ENCODE measurements at regions not wholly inside any gene's neighbourhood (a gene's known extent, or its start where the extent isn't known, plus 50 kb on each side); places are given as distances from the start of the nearest gene placed in this dataset.

DNA sequence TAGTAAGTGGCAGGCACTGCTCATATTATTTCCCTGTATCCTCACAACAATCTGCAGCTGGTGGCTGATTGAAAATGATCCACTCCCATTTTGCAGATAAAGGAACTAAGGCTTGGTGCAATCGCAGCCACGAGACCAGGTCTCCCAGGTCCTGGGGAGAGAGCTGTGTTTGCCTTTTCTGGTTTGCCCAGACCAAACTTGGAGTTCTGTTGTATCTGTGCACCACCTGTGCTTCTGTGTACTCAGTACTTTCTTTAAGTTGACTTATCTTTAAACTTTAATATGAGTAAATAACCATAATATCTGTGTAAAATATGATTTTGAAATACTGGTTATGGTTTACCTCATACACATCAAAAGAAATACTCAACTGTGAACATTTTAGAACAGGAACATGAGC is 625.7 kb upstream of the CFAP20DC start:
- Mint-ChIP-seq H3K9me3 (ENCODE audit: low read depth) (no peaks in the 10 kb centered on the region), H3K4me3 (ENCODE audit: unreplicated experiment) (no peak overlapping the region), H3K27me3 (ENCODE audit: low read depth) (no peaks in the 10 kb centered on the region), H3K27ac (ENCODE audit: unreplicated experiment) (no peak overlapping the region), H3K4me1 (ENCODE audit: low read depth) (no peaks in the 10 kb centered on the region), H3K36me3 (ENCODE audit: low read depth) (no peaks in the 10 kb centered on the region)
- DNase-seq (ENCODE audit: low spot score) = no peak
- TF ChIP-seq, protein P1, sequence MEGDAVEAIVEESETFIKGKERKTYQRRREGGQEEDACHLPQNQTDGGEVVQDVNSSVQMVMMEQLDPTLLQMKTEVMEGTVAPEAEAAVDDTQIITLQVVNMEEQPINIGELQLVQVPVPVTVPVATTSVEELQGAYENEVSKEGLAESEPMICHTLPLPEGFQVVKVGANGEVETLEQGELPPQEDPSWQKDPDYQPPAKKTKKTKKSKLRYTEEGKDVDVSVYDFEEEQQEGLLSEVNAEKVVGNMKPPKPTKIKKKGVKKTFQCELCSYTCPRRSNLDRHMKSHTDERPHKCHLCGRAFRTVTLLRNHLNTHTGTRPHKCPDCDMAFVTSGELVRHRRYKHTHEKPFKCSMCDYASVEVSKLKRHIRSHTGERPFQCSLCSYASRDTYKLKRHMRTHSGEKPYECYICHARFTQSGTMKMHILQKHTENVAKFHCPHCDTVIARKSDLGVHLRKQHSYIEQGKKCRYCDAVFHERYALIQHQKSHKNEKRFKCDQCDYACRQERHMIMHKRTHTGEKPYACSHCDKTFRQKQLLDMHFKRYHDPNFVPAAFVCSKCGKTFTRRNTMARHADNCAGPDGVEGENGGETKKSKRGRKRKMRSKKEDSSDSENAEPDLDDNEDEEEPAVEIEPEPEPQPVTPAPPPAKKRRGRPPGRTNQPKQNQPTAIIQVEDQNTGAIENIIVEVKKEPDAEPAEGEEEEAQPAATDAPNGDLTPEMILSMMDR (IDR thresholded peaks at IDR 0.05) = no peak

DNA sequence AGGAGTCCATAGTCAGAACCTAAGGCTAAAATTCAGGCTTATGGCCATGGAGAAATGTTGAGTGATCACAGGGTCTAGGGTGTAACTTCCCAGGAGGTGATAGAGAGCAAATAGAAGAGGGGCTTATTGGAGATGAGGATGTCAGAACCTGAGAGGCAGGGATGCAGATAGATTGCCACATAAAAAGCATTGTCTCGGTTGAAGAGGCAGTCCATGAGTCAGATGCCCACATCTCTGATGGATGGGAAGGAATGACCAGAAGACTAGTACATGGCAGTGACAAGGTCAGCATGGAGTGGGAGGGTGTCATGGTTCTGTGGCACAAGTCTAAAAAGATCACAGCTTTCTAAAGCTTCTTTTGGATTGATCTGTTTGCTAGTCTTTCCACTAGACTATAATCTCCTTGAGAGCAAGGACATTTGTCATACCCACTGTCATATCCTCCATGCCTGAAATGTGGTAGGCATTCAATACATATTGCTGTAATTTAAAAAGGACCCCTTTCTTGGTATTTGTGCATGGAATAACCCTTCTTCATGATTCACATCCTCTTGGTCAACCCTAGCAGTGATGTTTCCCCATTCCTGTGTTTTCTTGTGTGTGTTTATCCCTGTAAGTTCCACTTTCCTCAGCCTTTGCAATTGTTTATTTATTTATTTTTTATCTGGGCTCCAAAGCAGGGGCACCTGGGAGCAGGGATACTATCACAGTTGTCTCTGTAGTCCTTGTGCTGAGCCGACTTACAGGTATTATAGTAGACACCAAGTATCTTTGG is 613.4 kb upstream of the CFAP20DC start:
- Mint-ChIP-seq H3K4me1 (ENCODE audit: low read depth) (peaks cover 12% of the 10 kb centered on the region), H3K4me3 (ENCODE audit: unreplicated experiment) (no peak overlapping the region), H3K36me3 (ENCODE audit: low read depth) (no peaks in the 10 kb centered on the region), H3K27me3 (ENCODE audit: low read depth) (no peaks in the 10 kb centered on the region), H3K27ac (ENCODE audit: unreplicated experiment) (no peak overlapping the region), H3K9me3 (ENCODE audit: low read depth) (no peaks in the 10 kb centered on the region)
- DNase-seq (ENCODE audit: low spot score) = no peak
- TF ChIP-seq, protein P1 (IDR thresholded peaks at IDR 0.05) = no peak

DNA sequence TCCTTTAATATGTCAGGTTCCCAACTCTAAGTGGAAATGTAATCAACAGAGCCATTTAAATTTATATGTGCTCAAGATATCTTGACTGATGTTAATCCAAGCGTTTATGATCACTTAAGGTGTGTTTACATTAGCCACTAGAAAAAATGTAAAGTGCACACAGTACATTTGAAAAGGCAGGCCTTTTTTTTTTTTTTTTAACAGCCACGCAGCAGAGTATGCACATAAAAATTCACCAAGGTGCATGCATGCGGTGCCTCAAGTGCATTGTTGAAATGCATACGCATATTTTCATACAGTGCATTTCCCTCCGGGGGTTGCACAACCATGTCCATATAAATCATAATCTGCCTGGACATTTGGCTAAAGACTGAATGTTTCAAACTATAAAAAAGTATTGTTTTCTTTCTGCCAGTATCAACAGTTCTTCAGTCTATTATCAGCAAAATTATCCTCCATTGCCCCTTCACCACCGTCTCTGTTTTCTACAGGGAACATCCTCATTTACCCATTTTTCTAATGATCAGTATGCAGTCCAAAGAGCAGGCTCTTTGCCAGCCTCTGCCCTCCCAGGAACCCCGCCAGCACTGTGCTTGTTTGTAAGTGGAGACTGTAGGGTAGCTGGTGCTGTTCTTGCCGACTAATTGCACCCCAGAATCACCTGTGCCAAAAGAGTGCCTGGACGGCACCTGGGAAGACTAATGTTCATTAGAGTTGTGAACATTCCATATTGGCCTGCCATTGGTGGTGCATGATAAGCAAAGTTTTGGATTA is 611.2 kb upstream of the CFAP20DC start:
- TF ChIP-seq, protein P1 (IDR thresholded peaks at IDR 0.05) = no peak
- no peak overlapping the region for H3K4me3 Mint-ChIP-seq (ENCODE audit: unreplicated experiment)
- H3K9me3 Mint-ChIP-seq (ENCODE audit: low read depth) = no peaks in the 10 kb centered on the region
- no peak overlapping the region for H3K27ac Mint-ChIP-seq (ENCODE audit: unreplicated experiment)
- no peak for DNase-seq (ENCODE audit: low spot score)
- H3K4me1 Mint-ChIP-seq (ENCODE audit: low read depth) = peaks cover 12% of the 10 kb centered on the region
- H3K27me3 Mint-ChIP-seq (ENCODE audit: low read depth) = no peaks in the 10 kb centered on the region
- no peaks in the 10 kb centered on the region for H3K36me3 Mint-ChIP-seq (ENCODE audit: low read depth)

DNA sequence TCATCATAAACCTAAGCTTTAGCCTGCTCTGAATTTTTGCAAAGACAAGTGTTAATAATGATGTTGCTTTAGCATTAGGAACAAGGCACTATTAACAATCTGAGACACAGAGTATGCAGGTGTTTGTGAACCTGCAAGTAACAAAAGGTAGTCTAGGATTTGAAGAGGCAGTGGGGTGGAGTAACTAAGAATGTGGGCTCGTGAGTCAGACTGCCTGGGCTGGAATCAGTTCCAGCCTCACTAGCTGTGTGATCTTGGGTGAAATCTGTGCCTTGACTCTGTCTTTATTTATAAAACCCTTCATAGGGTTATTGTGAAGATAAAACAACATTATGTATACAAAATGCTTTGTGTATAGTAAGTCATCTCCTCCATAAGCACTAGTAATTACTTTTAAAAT is 610.6 kb upstream of the CFAP20DC start:
- Mint-ChIP-seq H3K27me3 (ENCODE audit: low read depth) (no peaks in the 10 kb centered on the region), H3K9me3 (ENCODE audit: low read depth) (no peaks in the 10 kb centered on the region), H3K36me3 (ENCODE audit: low read depth) (no peaks in the 10 kb centered on the region), H3K4me1 (ENCODE audit: low read depth) (peaks cover 12% of the 10 kb centered on the region), H3K27ac (ENCODE audit: unreplicated experiment) (no peak overlapping the region), H3K4me3 (ENCODE audit: unreplicated experiment) (no peak overlapping the region)
- TF ChIP-seq, protein P1 (IDR thresholded peaks at IDR 0.05) = no peak
- DNase-seq (ENCODE audit: low spot score) = no peak

DNA sequence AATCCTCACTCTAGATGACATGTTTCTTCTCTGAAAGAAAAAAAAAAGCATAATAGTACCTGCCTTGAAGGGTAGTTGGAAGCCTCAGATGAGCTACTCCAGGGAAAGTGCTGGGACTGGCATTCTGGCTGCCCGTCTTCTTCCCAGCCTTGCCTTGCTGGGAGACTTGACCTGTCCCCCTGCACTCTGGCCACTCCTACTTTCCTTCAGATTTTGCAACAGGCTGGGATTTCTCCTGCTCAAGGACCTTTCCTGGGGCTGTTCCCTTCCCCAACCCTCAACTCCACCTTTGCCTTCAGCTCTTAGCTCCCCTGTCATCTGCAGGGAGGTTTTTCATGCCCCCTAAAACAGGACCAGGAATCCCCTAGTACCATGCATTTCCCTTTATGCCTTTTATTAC is 609.9 kb upstream of the CFAP20DC start:
- Mint-ChIP-seq H3K27ac (ENCODE audit: unreplicated experiment) (no peak overlapping the region), H3K9me3 (ENCODE audit: low read depth) (no peaks in the 10 kb centered on the region), H3K4me1 (ENCODE audit: low read depth) (peaks cover 11% of the 10 kb centered on the region), H3K4me3 (ENCODE audit: unreplicated experiment) (no peak overlapping the region), H3K27me3 (ENCODE audit: low read depth) (no peaks in the 10 kb centered on the region), H3K36me3 (ENCODE audit: low read depth) (no peaks in the 10 kb centered on the region)
- TF ChIP-seq, protein P1 (IDR thresholded peaks at IDR 0.05) = no peak
- DNase-seq (ENCODE audit: low spot score) = no peak
